LHCN-M2 (cell line): ENCODE measurements at regions not wholly inside any gene's neighbourhood (a gene's known extent, or its start where the extent isn't known, plus 50 kb on each side); places are given as distances from the start of the nearest gene placed in this dataset.
"Not testable (repeated sequence)": the region's sequence is repeated elsewhere in the genome, so short reads cannot be mapped to it uniquely, and the experiment has no call there.

Experiments
- DNase-seq: peaks from one replicate; pipeline ENCODE4 v3.0.0-alpha.2; 2012; ENCODE audit warnings: low read depth

DNA sequence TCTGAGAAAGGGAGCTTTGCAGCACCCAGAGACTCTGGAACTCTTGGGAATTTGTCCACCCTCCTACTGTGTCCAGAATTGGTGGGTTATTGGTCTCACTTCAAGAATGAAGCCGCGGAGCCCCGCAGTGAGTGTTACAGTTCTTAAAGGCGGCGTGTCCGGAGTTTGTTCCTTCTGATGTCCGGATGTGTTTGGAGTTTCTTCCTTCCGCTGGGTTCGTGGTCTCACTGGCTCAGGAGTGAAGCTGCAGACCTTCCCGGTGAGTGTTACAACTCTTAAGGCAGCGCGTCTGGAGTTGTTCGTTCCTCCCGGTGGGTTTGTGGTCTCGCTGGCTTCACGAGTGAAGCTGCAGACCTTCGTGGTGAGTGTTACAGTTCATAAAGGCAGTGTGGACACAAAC, 824.7 kb downstream of the LRRTM4 start:
- not testable (repeated sequence) for DNase-seq

DNA sequence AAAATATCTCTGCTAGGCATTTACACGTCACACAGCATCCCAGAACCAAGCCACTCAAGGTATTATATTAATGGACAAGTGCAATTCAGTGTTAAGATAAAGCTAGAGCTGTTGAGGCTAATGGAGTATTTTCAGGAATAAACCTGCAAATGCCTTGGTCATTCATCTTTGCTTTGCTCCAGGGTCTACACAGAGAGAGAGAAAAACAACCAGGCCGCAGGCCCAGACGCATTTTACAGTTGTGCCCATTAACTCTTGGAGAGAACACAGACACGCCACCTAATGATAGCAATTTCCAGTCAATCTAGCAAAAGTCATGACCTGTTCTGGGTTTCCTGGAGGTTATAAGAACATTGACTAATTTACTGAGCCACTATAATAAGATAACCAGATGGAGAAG, 829.3 kb downstream of the LRRTM4 start:
- no peak for DNase-seq

GRCh38 chr2:76688732-76689131, 833.4 kb downstream of the LRRTM4 start:
- no peak for DNase-seq

- no peak for DNase-seq
Observed at GRCh38 chr2:76687923-76688322, 834.3 kb downstream of the LRRTM4 start.

DNA sequence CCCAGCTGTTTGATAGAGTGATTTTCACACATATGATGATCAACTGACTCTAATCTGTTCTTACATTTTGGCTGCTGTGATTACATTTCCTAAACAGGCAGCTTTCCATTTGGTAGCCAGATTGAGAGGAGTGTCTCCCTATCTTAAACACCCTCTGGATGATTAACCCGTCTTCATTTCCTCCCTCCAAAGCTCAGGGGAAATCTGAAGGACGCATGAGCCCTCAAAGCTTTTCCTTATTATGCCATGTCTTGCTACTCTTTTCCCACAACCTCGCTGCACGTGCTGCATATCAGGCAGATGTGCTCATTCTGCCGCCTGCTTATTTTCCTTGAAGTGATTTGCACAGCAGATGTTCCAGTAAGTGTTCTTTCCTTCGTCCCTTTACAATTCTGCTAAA, 837.4 kb downstream of the LRRTM4 start:
- DNase-seq: no peak

GRCh38 chr2:76679025-76679396, 843.2 kb downstream of the LRRTM4 start:
- no peak for DNase-seq

GRCh38 chr2:76678383-76679024, 843.7 kb downstream of the LRRTM4 start:
- no peak for DNase-seq

DNA sequence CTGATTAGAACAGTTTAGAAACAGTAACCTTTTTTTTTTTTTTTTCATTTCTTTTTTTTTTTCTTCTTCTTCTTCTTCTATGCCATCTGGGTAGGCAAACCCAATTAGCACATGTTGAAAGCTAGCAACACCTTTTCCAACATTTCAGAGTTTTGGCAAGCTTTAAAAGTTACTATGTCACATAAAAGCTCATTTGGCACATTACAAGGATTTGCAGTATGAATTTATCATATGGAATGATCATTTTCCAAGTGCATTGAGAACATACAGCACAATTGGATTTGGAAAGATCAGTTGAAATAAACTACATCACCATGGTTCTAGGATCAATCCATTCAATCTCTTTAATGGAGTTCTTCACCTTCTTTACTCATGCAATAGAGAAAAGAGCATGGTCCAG, 847.0 kb downstream of the LRRTM4 start:
- DNase-seq: no peak

DNA sequence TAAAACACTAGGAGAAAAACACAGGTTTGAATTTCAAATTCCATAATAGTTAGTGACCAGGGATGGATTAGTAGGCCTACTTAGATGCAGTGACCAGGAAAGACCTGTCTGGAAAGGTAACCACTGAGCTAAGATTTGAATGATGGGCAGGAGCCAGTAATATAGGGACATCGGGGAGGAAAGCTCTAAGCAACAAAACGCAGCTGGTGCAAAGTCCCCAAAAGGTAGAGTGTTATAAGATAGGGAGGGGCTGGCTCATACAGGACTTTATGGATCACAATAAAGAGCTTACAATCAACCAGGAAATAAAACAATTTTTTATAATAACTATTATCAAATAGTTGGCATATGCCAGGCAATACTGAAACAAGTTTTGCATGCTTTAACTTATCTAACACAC, 849.4 kb downstream of the LRRTM4 start:
- no peak for DNase-seq

DNA sequence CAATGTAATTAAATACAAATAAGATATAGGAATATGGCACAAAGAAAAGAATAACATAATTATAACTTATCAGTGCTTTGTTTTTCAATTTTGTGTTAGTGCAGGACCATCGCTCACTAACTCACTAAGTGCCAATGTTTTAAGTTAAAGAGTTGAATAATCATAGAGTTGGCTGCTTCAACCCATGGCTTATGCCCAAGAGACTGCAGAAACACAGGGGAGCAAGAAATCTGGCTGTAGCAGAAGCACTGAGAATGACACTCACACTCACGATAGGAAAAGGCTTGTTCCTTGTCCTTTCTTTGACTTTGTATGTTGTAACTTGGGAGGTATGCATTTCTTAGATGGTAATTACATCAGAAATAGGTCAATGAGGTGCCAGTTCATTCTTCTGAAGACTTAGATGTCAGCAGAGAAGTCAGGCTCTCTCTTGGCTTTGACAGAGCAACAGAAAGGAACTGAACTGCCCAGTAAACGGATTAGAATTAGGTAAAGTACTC, 852.2 kb downstream of the LRRTM4 start:
- no peak for DNase-seq

DNA sequence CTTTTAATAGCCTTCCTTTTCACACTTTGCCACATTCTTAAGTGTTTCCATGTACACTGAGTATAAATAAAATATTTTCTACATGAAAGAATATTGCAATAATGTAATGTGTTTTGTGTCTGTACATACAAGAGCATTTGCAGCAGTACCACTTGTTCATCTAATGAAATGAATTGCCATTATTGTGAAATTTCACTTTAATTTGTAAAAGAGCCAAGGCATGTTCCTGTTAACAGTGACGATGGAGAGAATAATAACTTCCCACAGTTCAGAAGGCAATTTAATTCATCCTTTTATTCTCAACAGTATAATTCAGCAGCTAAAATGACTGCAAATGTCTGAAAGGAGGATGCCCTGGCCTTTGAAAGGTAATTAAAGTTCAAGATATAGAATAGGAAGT, 853.9 kb downstream of the LRRTM4 start:
- no peak for DNase-seq

DNA sequence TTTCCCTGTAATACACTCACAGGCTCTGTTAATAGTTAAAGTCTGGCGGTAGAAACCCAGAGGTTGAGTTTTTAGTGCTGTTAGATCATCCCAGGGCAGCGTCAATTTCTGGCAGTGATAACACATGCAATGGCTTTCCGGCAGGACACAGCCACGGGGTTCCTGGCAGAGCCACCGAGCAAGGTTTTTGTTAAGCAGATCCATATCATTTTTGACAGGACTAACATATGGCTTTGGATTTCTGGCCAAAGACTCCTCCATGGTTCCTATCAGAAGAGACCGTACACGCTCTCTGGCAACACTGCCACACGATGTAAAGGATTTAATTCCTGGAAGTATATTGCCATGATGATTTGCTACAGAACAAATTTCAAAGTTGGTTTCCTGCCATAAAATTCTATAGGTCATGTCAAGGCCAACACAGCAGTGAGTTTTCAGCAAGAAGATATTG, 854.3 kb downstream of the LRRTM4 start:
- DNase-seq: no peak

GRCh38 chr2:76642129-76642528, 880.0 kb downstream of the LRRTM4 start:
- DNase-seq: no peak

- DNase-seq: no peak
Observed at GRCh38 chr2:76641506-76641905, 880.7 kb downstream of the LRRTM4 start.

- DNase-seq: no peak
Observed at GRCh38 chr2:76640905-76641304, 881.3 kb downstream of the LRRTM4 start.

GRCh38 chr2:76639171-76639680, 883.0 kb downstream of the LRRTM4 start:
- DNase-seq: no peak

GRCh38 chr2:76633276-76633921, 888.8 kb downstream of the LRRTM4 start:
- no peak for DNase-seq

- no peak for DNase-seq
Observed at GRCh38 chr2:76625101-76625500, 897.1 kb downstream of the LRRTM4 start.

GRCh38 chr2:76613330-76613729, 902.6 kb upstream of the GCFC2 start:
- no peak for DNase-seq

GRCh38 chr2:76612764-76613163, 902.0 kb upstream of the GCFC2 start:
- DNase-seq: no peak

DNA sequence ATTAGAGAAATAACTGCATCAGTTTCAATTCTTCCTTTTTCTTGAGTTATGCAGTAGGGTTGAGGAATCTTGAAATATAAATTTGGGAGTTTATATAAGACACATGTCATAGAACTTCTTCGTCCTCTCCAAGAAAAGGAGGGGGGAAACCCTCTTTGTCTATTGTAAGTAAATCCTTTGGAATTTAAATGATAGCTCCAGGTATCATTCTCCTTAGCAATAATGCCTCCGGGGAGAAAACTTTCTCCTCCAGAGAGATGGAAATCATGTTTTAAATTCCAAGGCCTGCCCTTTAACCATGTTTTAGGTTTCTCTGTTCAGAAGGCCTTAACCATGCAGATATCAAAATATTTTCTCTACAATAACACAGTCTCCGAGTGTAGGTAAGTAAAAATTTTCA, 899.7 kb upstream of the GCFC2 start:
- no peak for DNase-seq

DNA sequence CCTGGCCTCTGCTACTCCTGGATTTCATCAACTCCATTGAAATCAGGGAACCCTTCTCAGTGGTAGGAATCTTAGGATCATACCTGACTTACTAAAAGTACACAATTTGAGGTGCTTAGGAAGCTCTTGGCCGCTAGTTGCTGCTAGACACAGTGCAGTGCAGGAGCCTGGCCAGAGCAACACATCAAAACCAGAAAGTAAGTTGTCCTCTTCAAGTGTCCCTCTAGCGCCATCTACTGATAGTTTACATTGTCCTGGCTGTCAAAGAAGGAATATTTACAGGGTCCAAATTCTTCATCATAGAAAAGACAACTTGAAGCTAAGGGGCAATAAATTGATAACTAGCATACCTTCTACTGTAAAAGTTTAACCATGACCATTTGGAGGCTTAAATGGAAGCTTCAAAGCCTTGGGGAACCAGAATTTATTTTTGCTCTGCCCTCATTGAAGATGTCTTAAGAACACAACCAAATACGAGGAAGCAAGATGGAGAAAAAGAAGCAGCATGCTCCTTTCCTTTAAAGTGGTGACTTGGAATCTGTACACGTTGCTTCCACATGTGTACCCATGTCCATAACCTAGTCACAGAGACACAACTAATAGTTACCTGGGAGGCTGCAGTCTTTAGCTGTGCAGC, 889.1 kb upstream of the GCFC2 start:
- no peak for DNase-seq

DNA sequence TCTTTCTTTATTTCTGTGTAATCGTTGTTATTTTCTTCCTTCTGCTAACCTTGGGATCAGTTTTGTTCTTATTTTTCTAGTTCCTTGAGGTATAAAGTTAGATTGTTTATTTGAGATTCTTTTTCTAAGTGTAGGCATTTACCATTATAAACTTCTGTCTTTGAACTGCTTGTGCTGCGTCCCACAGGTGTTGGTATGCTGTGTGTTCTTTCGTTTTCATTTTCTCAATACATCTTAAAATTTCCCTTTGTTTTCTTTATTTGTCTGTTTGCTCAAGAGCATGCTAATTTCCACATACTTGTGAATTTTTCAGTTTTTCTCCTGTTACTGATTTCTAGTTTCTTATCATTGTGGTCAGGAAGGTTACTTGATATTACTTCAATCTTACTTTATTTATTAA, 873.8 kb upstream of the GCFC2 start:
- no peak for DNase-seq
